AG20443 (cell line): ENCODE measurements at regions not wholly inside any gene's neighbourhood (a gene's known extent, or its start where the extent isn't known, plus 50 kb on each side); places are given as distances from the start of the nearest gene placed in this dataset.

Experiments
- DNase-seq: peaks from one replicate; pipeline ENCODE4 v3.0.0; 2012; ENCODE audit warnings: low spot score, mixed read lengths

DNA sequence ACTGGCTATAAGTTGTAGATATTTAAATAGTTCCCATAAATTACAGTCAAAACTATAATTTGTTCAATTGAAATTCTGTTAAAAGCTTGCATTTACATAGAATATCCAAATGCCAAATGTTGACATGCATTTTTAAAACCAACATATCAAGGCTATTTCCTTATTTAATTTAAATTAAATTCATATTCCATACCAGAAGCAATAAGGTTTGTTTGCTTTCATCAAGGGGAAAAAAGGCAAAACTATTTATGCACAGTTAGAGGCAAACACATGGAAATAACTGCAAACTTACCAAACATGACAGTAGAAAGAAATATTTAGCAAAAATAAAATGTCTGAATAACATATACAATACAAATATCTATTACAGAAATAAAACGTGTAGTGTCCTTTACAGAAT, 1581.2 kb upstream of the TENM4 start:
- no peak for DNase-seq

DNA sequence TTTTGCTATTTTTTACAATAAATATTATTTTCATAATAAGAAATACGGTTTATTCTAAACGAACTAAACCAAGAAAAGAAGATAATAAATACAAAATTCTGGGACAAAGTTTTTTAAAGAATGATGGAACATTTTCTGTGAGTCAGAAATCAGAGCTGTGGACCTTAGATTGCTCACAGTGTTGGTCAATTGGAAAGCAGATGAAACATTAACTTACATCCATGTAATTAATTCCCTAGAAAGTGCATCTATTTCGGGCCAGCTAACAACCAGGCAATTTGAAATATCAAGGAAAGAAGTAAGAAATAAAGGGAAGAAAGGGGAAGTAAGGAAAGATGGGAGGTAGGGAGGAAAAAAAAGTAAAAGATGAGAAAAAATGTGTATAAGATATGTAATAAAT, 1569.8 kb upstream of the TENM4 start:
- no peak for DNase-seq

- peak; percentile 17 for DNase-seq
Measured at GRCh38 chr11:81007046-81007445, 1566.2 kb upstream of the TENM4 start.

GRCh38 chr11:81005595-81005994, 1564.8 kb upstream of the TENM4 start:
- peak; percentile 69 for DNase-seq

GRCh38 chr11:81004576-81004975, 1563.7 kb upstream of the TENM4 start:
- DNase-seq = no peak

- DNase-seq = no peak
Measured at GRCh38 chr11:81002374-81002773, 1561.5 kb upstream of the TENM4 start.

DNA sequence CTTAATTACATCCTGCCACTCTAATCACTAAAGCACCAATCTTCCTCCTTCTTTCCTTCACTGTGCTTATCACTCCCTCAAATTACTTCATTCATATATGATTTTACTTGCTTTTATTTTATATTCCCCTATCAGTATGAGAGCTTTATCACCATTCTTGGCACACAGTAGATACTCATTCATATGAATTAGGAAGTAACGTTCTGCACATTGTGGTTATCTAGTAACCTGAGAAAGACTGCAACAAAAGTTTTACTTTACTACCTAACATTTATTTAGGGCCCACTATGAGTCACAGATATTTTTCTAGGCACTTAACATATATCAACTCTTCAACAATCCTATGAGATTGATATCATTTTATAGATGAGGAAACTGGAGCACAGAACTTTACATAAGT, 1559.9 kb upstream of the TENM4 start:
- DNase-seq = no peak

GRCh38 chr11:81000334-81000733, 1559.5 kb upstream of the TENM4 start:
- DNase-seq = no peak

- no peak for DNase-seq
Measured at GRCh38 chr11:80995523-80995922, 1554.7 kb upstream of the TENM4 start.

GRCh38 chr11:80993536-80993935, 1552.7 kb upstream of the TENM4 start:
- DNase-seq = peak; percentile 37

- no peak for DNase-seq
Measured at GRCh38 chr11:80990885-80991284, 1550.1 kb upstream of the TENM4 start.

DNA sequence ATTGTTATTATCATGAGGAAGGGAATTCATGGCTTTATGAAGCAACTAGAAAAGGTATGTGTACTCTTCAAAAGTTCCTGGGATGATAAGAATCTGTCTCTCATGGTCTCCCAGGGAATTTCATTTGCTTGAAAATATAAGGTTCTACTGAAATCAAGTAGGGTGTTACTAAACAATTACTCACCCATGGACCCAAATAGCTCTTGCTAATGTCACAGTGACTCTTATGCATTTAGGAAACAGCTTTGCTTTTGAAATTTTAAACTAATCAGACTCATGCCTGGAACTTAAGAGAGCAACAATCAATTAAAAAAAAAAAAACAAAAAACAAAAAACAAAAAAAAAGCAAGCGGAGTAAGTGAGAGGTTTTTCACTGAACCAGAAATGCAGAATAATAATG, 1546.3 kb upstream of the TENM4 start:
- DNase-seq = no peak

GRCh38 chr11:80986421-80987074, 1545.7 kb upstream of the TENM4 start:
- no peak for DNase-seq

- DNase-seq = no peak
Measured at GRCh38 chr11:80980227-80980626, 1539.4 kb upstream of the TENM4 start.

DNA sequence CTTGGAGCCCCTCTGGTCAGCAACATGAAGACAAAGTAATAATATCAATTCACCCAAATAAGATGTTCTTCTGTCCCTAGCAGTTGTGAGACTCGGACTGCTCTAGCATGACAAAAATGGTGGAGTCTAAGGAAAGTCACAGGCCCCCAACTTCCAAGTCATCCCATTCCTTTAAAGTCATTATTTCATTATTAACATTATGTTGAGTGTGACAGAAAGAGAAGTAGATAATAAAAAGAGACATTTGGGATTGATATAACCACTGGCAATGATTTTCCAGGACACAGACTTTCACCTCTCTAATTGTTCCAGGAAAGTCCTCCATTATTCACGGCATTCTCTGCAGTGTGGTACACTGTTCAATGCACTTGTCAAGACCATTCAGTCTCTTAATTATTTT, 1533.0 kb upstream of the TENM4 start:
- no peak for DNase-seq

- DNase-seq = no peak
Measured at GRCh38 chr11:80970037-80970436, 1529.2 kb upstream of the TENM4 start.

- no peak for DNase-seq
Measured at GRCh38 chr11:80967649-80968048, 1526.8 kb upstream of the TENM4 start.

DNA sequence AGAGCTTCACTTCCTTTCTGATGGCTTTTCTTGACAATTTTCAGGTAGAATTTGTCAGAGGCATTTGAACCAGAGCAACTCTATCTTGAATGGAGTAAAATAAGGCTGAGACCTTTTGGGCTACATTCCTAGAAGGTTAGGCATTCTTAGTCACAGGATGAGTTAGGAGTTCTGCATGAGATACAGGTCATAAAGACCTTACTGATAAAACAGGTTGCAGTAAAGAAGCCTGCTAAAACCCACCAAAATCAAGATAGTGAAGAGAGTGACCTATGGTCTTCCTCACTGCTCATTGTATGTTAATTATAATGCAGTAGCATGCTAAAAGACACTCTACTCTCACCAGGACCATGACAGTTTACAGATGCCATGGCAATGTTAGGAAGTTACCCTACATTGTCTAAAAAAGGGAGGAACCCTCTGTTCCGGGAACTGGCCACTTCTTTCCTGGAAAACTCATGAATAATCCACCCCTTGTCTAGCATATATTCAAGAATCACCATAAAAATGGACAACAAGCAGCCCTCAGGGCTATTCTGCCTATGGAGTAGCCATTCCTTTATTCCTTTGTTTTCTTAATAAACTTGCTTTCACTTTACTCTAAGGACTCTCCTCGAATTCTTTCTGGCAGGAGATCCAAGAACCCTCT, 1519.7 kb upstream of the TENM4 start:
- DNase-seq = no peak

GRCh38 chr11:80959751-80960150, 1518.9 kb upstream of the TENM4 start:
- DNase-seq = no peak

GRCh38 chr11:80958987-80959386, 1518.2 kb upstream of the TENM4 start:
- no peak for DNase-seq

- peak; percentile 72 for DNase-seq
Measured at GRCh38 chr11:80958361-80958760, 1517.5 kb upstream of the TENM4 start.

GRCh38 chr11:80955588-80955987, 1514.8 kb upstream of the TENM4 start:
- DNase-seq = no peak

DNA sequence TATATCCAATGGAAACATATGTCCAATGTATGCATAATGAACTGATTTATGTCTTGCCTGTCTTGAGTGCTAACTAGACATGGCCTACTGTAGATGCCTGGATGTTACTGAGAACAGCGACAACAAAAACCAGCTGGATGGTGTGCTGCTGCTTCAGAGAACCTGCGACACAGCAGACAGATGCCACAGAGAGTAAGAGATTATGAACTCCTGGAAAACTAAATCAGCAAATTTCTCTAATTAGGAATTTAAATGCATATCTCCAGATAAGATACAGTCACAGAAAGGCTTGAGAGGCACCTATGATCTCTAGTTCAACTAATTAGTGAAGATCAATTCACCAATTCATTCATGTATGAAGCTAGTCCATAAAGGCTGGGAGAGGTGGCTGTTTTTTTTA, 1508.0 kb upstream of the TENM4 start:
- no peak for DNase-seq

DNA sequence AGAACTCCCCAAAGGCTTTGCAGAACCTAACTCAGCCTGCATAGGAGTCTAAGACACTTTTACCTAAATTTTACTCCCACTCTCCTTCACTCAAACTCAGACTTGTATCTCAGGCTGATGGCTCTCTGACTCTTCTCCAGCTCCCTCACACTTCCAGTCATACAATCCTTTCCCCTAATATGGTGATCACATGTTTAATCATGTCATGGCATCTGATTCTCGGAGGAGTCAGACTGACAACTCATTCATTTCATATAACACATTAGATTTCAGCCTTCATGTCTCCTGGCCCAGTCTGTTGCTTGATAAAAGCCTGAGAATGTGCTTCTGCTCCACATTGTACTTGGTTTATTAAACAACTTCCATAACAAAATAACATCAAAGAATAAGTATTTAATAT, 1503.9 kb upstream of the TENM4 start:
- no peak for DNase-seq
